ENCODE measurements at regions not wholly inside any gene's neighbourhood (a gene's known extent, or its start where the extent isn't known, plus 50 kb on each side); places are given as distances from the start of the nearest gene placed in this dataset.

- no peak for DNase-seq (ENCODE audit: extremely low spot score)
- CTCF ChIA-PET, result interaction anchor here (1.3 to 2.6 kb wide), 3 partner anchors 10 to 30 kb away, joined by 3 to 8 read pairs (median 4); no protein-coding TSS in a partner anchor
- POLR2A ChIA-PET, result no interaction called here
- TF ChIP-seq CTCF (IDR thresholded peaks at IDR 0.05; ENCODE audit: control extremely low read depth, extremely low read depth, low read depth, missing control alignments), result no peak
These were observed 311.5 kb upstream of the POGK start for GRCh38 chr1:166527752-166528151.

GRCh38 chr1:166538646-166539045 lies 300.6 kb upstream of the POGK start:
- CTCF ChIA-PET, result interaction anchor here (1.1 to 2.2 kb wide), 3 partner anchors 9 to 26 kb away, joined by 3 to 6 read pairs (median 6); no protein-coding TSS in a partner anchor
- no peak for DNase-seq (ENCODE audit: extremely low spot score)
- POLR2A ChIA-PET, result no interaction called here
- TF ChIP-seq CTCF (IDR thresholded peaks at IDR 0.05; ENCODE audit: control extremely low read depth, extremely low read depth, low read depth, missing control alignments), result no peak

- no peak for TF ChIP-seq CTCF (IDR thresholded peaks at IDR 0.05; ENCODE audit: control extremely low read depth, extremely low read depth, low read depth, missing control alignments)
- ChIA-PET POLR2A (no interaction called here), CTCF (interaction anchor here (1.2 to 2.1 kb wide), 3 partner anchors 9 to 26 kb away, joined by 3 to 6 read pairs (median 5); no protein-coding TSS in a partner anchor)
- DNase-seq (ENCODE audit: extremely low spot score), result no peak
These were observed 295.2 kb upstream of the POGK start for GRCh38 chr1:166544036-166544435.

- no peak for DNase-seq (ENCODE audit: extremely low spot score)
- TF ChIP-seq CTCF (IDR thresholded peaks at IDR 0.05; ENCODE audit: control extremely low read depth, extremely low read depth, low read depth, missing control alignments), result no peak
- ChIA-PET CTCF (interaction anchor here (1.0 to 2.1 kb wide), 3 partner anchors 9 to 18 kb away, joined by 3 to 6 read pairs (median 5); no protein-coding TSS in a partner anchor), POLR2A (no interaction called here)
These were observed 294.7 kb upstream of the POGK start for GRCh38 chr1:166544561-166544960.

- ChIA-PET POLR2A (no interaction called here), CTCF (no interaction called here)
- no peak for TF ChIP-seq CTCF (IDR thresholded peaks at IDR 0.05; ENCODE audit: control extremely low read depth, extremely low read depth, low read depth, missing control alignments)
- DNase-seq (ENCODE audit: extremely low spot score), result no peak
These were observed 286.6 kb upstream of the POGK start for GRCh38 chr1:166552706-166553105.

GRCh38 chr1:166570954-166571353 lies 268.3 kb upstream of the POGK start:
- no peak for TF ChIP-seq CTCF (IDR thresholded peaks at IDR 0.05; ENCODE audit: control extremely low read depth, extremely low read depth, low read depth, missing control alignments)
- no peak for DNase-seq (ENCODE audit: extremely low spot score)
- ChIA-PET CTCF (interaction anchor here (0.9 kb wide), 1 partner anchor 9 kb away, joined by 3 read pairs; no protein-coding TSS in a partner anchor), POLR2A (no interaction called here)

All from GM10248 (cell line).